Heart right ventricle (tissue), 16 donors: ENCODE measurements at regions not wholly inside any gene's neighbourhood (a gene's known extent, or its start where the extent isn't known, plus 50 kb on each side); places are given as distances from the start of the nearest gene placed in this dataset.

Source experiments
- ATAC-seq, 8 donors: fragments of 200-7000 bp; cut with Tn5 transposase; one replicate each; pipeline ENCODE4 v1.9.1; 2020; ENCODE audit warnings: mild to moderate bottlenecking in 8 of 8, moderate library complexity in 8 of 8, moderate number of reproducible peaks in 1 of 8
- DNase-seq, 2 donors: peaks; one replicate each; pipeline ENCODE4 v3.0.0-alpha.2; 2020
- H3K27ac ChIP-seq, 10 donors: fragments of 200-600 bp; sonication (generic) in 2 of 10; one replicate each; pipeline versions ENCODE4 v1.5.0 to v1.8.0; 2020 to 2022; ENCODE audit warnings: mild to moderate bottlenecking in 3 of 10
- H3K27me3 ChIP-seq, 7 donors: fragments of 200-600 bp; one replicate each; pipeline ENCODE4 v1.8.0; 2021 to 2022; ENCODE audit warnings: mild to moderate bottlenecking in 2 of 7
- H3K36me3 ChIP-seq, 9 donors: fragments of 200-600 bp; sonication (generic) in 1 of 9; one replicate each; pipeline versions ENCODE4 v1.5.0 to v1.8.0; 2020 to 2022; ENCODE audit warnings: mild to moderate bottlenecking in 2 of 9
- H3K4me1 ChIP-seq, 9 donors: fragments of 200-600 bp; sonication (generic) in 1 of 9; one replicate each; pipeline versions ENCODE4 v1.5.0 to v1.8.0; 2020 to 2022; ENCODE audit warnings: mild to moderate bottlenecking in 4 of 9
- H3K4me3 ChIP-seq, 10 donors: fragments of 200-600 bp; sonication (generic) in 2 of 10; one replicate each; pipeline versions ENCODE4 v1.5.0 to v1.8.0; 2020 to 2022; ENCODE audit warnings: mild to moderate bottlenecking in 7 of 10, moderate library complexity in 2 of 10
- H3K9me3 ChIP-seq, 11 donors: fragments of 200-600 bp in 10 of 11; sonication (generic) in 2 of 11; one replicate each; pipeline versions ENCODE4 v1.5.0 to v1.8.0; 2013 to 2022; ENCODE audit warnings: mild to moderate bottlenecking in 2 of 11, control low read depth in 1 of 11, moderate library complexity in 1 of 11
- WGBS, 2 donors: extraction: QIAGEN DNeasy Blood & Tissue Kit; methylation state at CpG; one replicate each; pipeline ENCODE4 v1.1.7; 2013; ENCODE audit warnings: inconsistent platforms in 1 of 2; 5-methylcytosine and 5-hydroxymethylcytosine counted together
- intact Hi-C, 10 donors: fragments of 100-400 bp; cut with DNase I; formaldehyde crosslinking; loops; one replicate each; pipeline versions ENCODE4 v1.11.1 to v1.14.2; 2022
- TF ChIP-seq, protein P1 (sequence below), 9 donors: fragments of 200-600 bp; sonication (generic) in 2 of 9; IDR thresholded peaks; one replicate each; pipeline versions ENCODE4 v1.5.0 to v1.8.0; 2021 to 2022; ENCODE audit warnings: antibody characterized with exemption in 9 of 9, mild to moderate bottlenecking in 5 of 9, moderate library complexity in 1 of 9
- donor health status: Arrhythmogenic right ventricular cardiomyopathy.
- donor health status: ischemic (EF 13 %, LVEDD 7.1; RV severe dilation, severe dysfunction).
- donor health status: healthy with polysubstance abuse.
- donor health status: DM: no; HTN: yes; CAD: no.
- donor health status: DM: no; HTN: no; CAD: no.
- donor health status: ischemic (EF 25% LVEDD 6.9; RV normal size, moderate dysfunction).
- donor health status: ischemic (EF 25% LVEDD 5.7; RV mildly dilated, moderate dysfunction).
- donor health status: healthy.
- donor health status: DM: yes; HTN: yes; CAD: no.
- donor health status: Ischemic cardiomyopathy.
- donor health status: ischemic (EF 35%, LVEDD 5.7; RV mildly dilated, moderate dysfunction).
- donor health status: nonischemic (EF 11% LVEDD 7.7; RV severe dilation, severe dysfunction).
- donor health status: DM: yes; HTN: yes; CAD: no.
- donor health status: PGD.
- donor health status: ischemic (EF 29% LVEDD 5.4; RV normal size, mild dysfunction).
- donor health status: nonischemic (EF 23%, LVEDD 6.1; RV moderate dilation, normal function).

DNA sequence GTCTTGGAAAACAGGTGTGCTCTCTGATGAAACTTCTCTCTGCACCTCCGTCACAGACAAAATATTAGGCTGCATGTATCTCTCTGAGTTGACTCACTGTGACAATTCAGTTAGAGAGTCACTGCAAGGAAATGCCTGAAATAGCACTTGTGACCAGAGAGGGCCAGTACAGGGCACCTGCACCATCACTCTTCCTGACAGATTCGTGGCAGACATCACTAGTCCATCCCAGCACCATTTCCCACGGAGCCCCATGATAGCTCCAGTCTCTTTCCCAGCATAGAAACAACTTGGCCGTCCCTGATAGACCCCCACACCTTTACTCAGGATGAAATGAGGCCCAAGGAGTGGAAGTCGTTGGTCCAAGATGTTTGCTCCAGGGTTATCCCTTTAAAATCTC is 73.3 kb upstream of the ISX start:
- Histone ChIP-seq H3K27me3 (peaks cover 0 to 16% (median 0%) of the 10 kb centered on the region in 7 donors), H3K27ac (no peak overlapping the region), H3K36me3 (no peaks in the 10 kb centered on the region), H3K4me1 (no peaks in the 10 kb centered on the region), H3K9me3 (peaks cover 0 to 33% (median 4%) of the 10 kb centered on the region in 11 donors), H3K4me3 (no peak overlapping the region)
- DNase-seq, result no peak
- intact Hi-C loops, result no loop called here
- ATAC-seq, result no peak
- WGBS, 2 donors, result 48 to 57% methylated on average over 5 of the region's 5 CpGs
- TF ChIP-seq, protein P1, sequence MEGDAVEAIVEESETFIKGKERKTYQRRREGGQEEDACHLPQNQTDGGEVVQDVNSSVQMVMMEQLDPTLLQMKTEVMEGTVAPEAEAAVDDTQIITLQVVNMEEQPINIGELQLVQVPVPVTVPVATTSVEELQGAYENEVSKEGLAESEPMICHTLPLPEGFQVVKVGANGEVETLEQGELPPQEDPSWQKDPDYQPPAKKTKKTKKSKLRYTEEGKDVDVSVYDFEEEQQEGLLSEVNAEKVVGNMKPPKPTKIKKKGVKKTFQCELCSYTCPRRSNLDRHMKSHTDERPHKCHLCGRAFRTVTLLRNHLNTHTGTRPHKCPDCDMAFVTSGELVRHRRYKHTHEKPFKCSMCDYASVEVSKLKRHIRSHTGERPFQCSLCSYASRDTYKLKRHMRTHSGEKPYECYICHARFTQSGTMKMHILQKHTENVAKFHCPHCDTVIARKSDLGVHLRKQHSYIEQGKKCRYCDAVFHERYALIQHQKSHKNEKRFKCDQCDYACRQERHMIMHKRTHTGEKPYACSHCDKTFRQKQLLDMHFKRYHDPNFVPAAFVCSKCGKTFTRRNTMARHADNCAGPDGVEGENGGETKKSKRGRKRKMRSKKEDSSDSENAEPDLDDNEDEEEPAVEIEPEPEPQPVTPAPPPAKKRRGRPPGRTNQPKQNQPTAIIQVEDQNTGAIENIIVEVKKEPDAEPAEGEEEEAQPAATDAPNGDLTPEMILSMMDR (IDR thresholded peaks at IDR 0.05), result no peak

DNA sequence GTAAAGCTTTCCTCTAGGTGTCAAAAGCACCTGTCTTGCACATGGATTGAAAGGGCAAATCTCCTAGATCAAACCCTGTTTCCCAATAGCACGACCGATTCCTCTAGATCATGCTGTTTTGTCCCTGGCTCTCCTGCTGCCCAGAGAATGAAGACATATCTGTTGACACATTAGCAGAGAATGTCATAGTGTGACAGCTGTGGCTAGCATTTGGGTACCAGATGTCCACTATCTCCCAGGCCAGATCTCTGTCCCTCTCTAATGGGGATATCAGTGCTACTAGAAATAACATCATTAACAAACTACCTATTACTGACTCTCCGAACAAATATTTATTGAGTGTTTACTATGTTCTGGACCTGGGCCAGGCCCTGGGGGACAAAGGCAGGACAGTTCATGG is 72.4 kb upstream of the ISX start:
- DNase-seq, result no peak
- WGBS, 2 donors, result 65 to 71% methylated on average over 3 of the region's 3 CpGs
- no peaks in the 10 kb centered on the region for H3K36me3 ChIP-seq
- H3K4me1 ChIP-seq, result no peaks in the 10 kb centered on the region
- H3K27me3 ChIP-seq, result peaks cover 0 to 23% (median 0%) of the 10 kb centered on the region in 7 donors
- H3K9me3 ChIP-seq, result peaks cover 0 to 25% (median 0%) of the 10 kb centered on the region in 11 donors
- ATAC-seq, result no peak
- H3K4me3 ChIP-seq, result no peak overlapping the region
- intact Hi-C loops, result no loop called here
- no peak overlapping the region for H3K27ac ChIP-seq
- TF ChIP-seq, protein P1 (IDR thresholded peaks at IDR 0.05), result no peak

DNA sequence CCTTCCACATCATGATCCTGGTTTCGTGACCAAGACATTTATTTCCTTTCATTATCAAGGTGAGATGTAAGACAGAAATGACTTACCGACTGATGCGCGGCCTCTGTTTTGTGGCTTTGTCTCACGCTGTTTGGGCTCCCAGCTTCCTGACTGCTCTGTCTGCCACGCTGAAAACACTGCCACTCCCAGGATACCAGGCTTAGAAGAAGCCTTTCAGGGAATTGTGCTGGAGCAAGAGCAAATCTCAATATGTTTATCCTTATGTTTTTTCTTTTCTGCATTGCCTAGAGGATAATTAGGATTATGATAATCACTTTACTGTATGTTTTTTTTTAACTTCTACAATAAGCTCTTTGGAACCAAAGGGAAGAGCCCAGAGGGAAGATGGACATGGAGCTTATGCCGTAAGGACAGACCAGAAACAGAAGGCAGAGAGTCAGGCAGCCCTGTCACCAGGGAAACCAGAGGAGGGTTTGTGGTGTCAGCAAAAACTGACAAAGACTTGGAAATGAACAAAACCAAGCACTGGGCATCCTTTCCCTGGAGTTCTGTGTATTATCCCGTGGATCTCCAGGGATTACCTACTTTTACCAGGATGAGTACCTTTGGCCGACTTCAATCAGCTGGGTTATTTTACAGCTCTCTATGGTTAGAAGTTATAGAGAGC is 68.2 kb upstream of the ISX start:
- DNase-seq (no peak), ATAC-seq (no peak)
- no peaks in the 10 kb centered on the region for H3K36me3 ChIP-seq
- TF ChIP-seq, protein P1 (IDR thresholded peaks at IDR 0.05), result no peak
- H3K9me3 ChIP-seq, result no peaks in the 10 kb centered on the region
- no peaks in the 10 kb centered on the region for H3K4me1 ChIP-seq
- WGBS, 2 donors, result 75 to 82% methylated on average over 9 of the region's 9 CpGs
- H3K27me3 ChIP-seq, result peaks cover 0 to 35% (median 7%) of the 10 kb centered on the region in 7 donors
- intact Hi-C loops, result no loop called here
- H3K4me3 ChIP-seq, result no peak overlapping the region
- no peak overlapping the region for H3K27ac ChIP-seq

DNA sequence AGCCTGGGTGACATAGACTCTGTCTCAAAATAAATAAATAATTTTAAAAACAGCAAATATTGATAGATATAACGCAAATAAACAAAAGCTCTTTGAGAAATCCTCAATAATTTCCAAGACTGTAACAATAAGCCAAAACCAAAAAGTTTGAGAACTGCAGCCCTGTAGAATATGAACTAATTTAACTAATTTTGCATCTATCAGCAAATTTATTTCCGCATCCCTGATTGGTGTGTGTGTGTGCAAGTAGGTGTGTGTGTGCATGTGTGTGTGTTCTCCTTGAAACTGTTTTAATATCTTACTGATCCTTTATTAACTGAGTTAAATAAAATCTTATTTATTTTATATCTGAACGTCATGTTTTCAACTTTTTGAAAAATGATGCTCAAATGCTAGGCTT is 67.0 kb upstream of the ISX start:
- H3K36me3 ChIP-seq, result no peaks in the 10 kb centered on the region
- TF ChIP-seq, protein P1 (IDR thresholded peaks at IDR 0.05), result no peak
- H3K27ac ChIP-seq, result no peak overlapping the region
- no peaks in the 10 kb centered on the region for H3K9me3 ChIP-seq
- ATAC-seq (no peak), DNase-seq (no peak)
- H3K4me3 ChIP-seq, result no peak overlapping the region
- peaks cover 0 to 36% (median 7%) of the 10 kb centered on the region in 7 donors for H3K27me3 ChIP-seq
- intact Hi-C loops, result no loop called here
- H3K4me1 ChIP-seq, result no peaks in the 10 kb centered on the region
- WGBS, 2 donors, result 59 to 77% methylated on average over 3 of the region's 3 CpGs
